Vagina (tissue), 2 donors: ENCODE measurements at regions not wholly inside any gene's neighbourhood (a gene's known extent, or its start where the extent isn't known, plus 50 kb on each side); places are given as distances from the start of the nearest gene placed in this dataset.

Experiments used
- DNase-seq, 2 donors: peaks; one replicate each; pipeline ENCODE4 v3.0.0-alpha.2; 2017; ENCODE audit errors: extremely low spot score in 2 of 2
- H3K27ac ChIP-seq: fragments of 200-600 bp; sonication (generic); one replicate; pipeline ENCODE4 v1.5.1; 2019
- H3K27me3 ChIP-seq: fragments of 200-600 bp; sonication (generic); one replicate; pipeline ENCODE4 v1.5.1; 2019
- H3K36me3 ChIP-seq, 2 donors: fragments of 200-600 bp; sonication (generic); one replicate each; pipeline ENCODE4 v1.5.1; 2017 to 2019
- H3K4me1 ChIP-seq: fragments of 200-600 bp; sonication (generic); one replicate; pipeline ENCODE4 v1.5.1; 2019
- H3K4me3 ChIP-seq, 2 donors: fragments of 200-600 bp; sonication (generic); 1 replicate in 1 of 2; 2 replicates in 1 of 2; pipeline ENCODE4 v1.5.1; 2016 to 2019
- H3K9me3 ChIP-seq: fragments of 200-600 bp; sonication (generic); one replicate; pipeline ENCODE4 v1.5.1; 2019
- CTCF ChIP-seq, 3 experiments: fragments of 450-650 bp in 2 of 3; fragments of 200-600 bp in 1 of 3; sonication (generic) in 1 of 3; IDR thresholded peaks; one replicate each; pipeline ENCODE4 v1.5.1; 2017 to 2019; ENCODE audit warnings: antibody characterized with exemption in 3 of 3, mild to moderate bottlenecking in 2 of 3, moderate library complexity in 2 of 3
- POLR2A ChIP-seq, 2 donors: fragments of 450-650 bp; IDR thresholded peaks; one replicate each; pipeline ENCODE4 v1.6.1; 2017; ENCODE audit warnings: antibody characterized with exemption in 2 of 2, mild to moderate bottlenecking in 2 of 2, moderate library complexity in 2 of 2
- POLR2AphosphoS5 ChIP-seq, 2 donors: sonication (generic); formaldehyde crosslinking; IDR thresholded peaks; one replicate each; pipeline ENCODE4 v1.9.0; 2017; ENCODE audit warnings: antibody characterized with exemption in 2 of 2, mild to moderate bottlenecking in 2 of 2, low read depth in 1 of 2; ENCODE audit not compliant: insufficient read depth in 1 of 2
- intact Hi-C: fragments of 100-400 bp; cut with DNase I; formaldehyde crosslinking; loops from one replicate; pipeline ENCODE4 v1.15.1; 2023

GRCh38 chr5:39986614-39987013, 561.8 kb upstream of the DAB2 start:
- TF ChIP-seq POLR2A (IDR thresholded peaks at IDR 0.05) (no peak), CTCF (IDR thresholded peaks at IDR 0.05) (no peak), POLR2AphosphoS5 (IDR thresholded peaks at IDR 0.05; ENCODE audit: insufficient read depth in 1 of 2, low read depth in 1 of 2) (no peak)
- Histone ChIP-seq H3K9me3 (no peaks in the 10 kb centered on the region), H3K27me3 (no peaks in the 10 kb centered on the region), H3K4me1 (no peaks in the 10 kb centered on the region), H3K36me3 (no peaks in the 10 kb centered on the region), H3K4me3 (no peak overlapping the region), H3K27ac (no peak overlapping the region)
- intact Hi-C loops, result no loop called here
- no peak for DNase-seq

GRCh38 chr5:39980056-39980455, 555.3 kb upstream of the DAB2 start:
- no peaks in the 10 kb centered on the region for H3K9me3 ChIP-seq
- intact Hi-C loops, result no loop called here
- no peak overlapping the region for H3K4me3 ChIP-seq
- no peaks in the 10 kb centered on the region for H3K4me1 ChIP-seq
- no peak for DNase-seq
- TF ChIP-seq POLR2A (IDR thresholded peaks at IDR 0.05) (no peak), CTCF (IDR thresholded peaks at IDR 0.05) (no peak), POLR2AphosphoS5 (IDR thresholded peaks at IDR 0.05; ENCODE audit: insufficient read depth in 1 of 2, low read depth in 1 of 2) (no peak)
- no peaks in the 10 kb centered on the region for H3K27me3 ChIP-seq
- no peaks in the 10 kb centered on the region for H3K36me3 ChIP-seq
- H3K27ac ChIP-seq, result no peak overlapping the region

- no peak for DNase-seq
- TF ChIP-seq POLR2A (IDR thresholded peaks at IDR 0.05) (no peak), CTCF (IDR thresholded peaks at IDR 0.05) (no peak), POLR2AphosphoS5 (IDR thresholded peaks at IDR 0.05; ENCODE audit: insufficient read depth in 1 of 2, low read depth in 1 of 2) (no peak)
Measured at GRCh38 chr5:39977066-39977655, 552.4 kb upstream of the DAB2 start.

GRCh38 chr5:39970117-39970798, 545.5 kb upstream of the DAB2 start:
- TF ChIP-seq POLR2A (IDR thresholded peaks at IDR 0.05) (no peak), CTCF (IDR thresholded peaks at IDR 0.05) (no peak), POLR2AphosphoS5 (IDR thresholded peaks at IDR 0.05; ENCODE audit: insufficient read depth in 1 of 2, low read depth in 1 of 2) (no peak)
- no peak for DNase-seq
- no peaks in the 10 kb centered on the region for H3K27me3 ChIP-seq
- intact Hi-C loops, result no loop called here
- no peak overlapping the region for H3K4me3 ChIP-seq
- no peaks in the 10 kb centered on the region for H3K36me3 ChIP-seq
- H3K4me1 ChIP-seq, result no peaks in the 10 kb centered on the region
- H3K27ac ChIP-seq, result no peak overlapping the region
- no peaks in the 10 kb centered on the region for H3K9me3 ChIP-seq

More at GRCh38 chr5:39977066-39977655, 552.4 kb upstream of the DAB2 start:
- Histone ChIP-seq H3K27ac (no peak overlapping the region), H3K9me3 (no peaks in the 10 kb centered on the region), H3K36me3 (no peaks in the 10 kb centered on the region), H3K4me3 (no peak overlapping the region), H3K4me1 (no peaks in the 10 kb centered on the region), H3K27me3 (no peaks in the 10 kb centered on the region)
- intact Hi-C loops, result no loop called here

- no peak for DNase-seq
- Histone ChIP-seq H3K36me3 (no peaks in the 10 kb centered on the region), H3K27me3 (no peaks in the 10 kb centered on the region), H3K4me3 (no peak overlapping the region), H3K9me3 (no peaks in the 10 kb centered on the region), H3K4me1 (no peaks in the 10 kb centered on the region), H3K27ac (no peak overlapping the region)
- intact Hi-C loops, result no loop called here
- TF ChIP-seq POLR2AphosphoS5 (IDR thresholded peaks at IDR 0.05; ENCODE audit: insufficient read depth in 1 of 2, low read depth in 1 of 2) (no peak), POLR2A (IDR thresholded peaks at IDR 0.05) (no peak), CTCF (IDR thresholded peaks at IDR 0.05) (no peak)
Measured at GRCh38 chr5:39968381-39968780, 543.6 kb upstream of the DAB2 start.
